Panc1 (cell line): ENCODE measurements at regions not wholly inside any gene's neighbourhood (a gene's known extent, or its start where the extent isn't known, plus 50 kb on each side); places are given as distances from the start of the nearest gene placed in this dataset.

ENCODE experiments used
- ATAC-seq: fragments of 200-7000 bp; cut with Tn5 transposase; 2 replicates; pipeline ENCODE4 v1.9.1; 2020; ENCODE audit warnings: mild to moderate bottlenecking, moderate library complexity
- BruUV-seq: library from RNA; stranded (reverse); fragments of 400-500 nt; replicated peaks from 2 replicates; lab custom pipeline; 2021; lab: Mats Ljungman, UMichigan
- CTCF ChIA-PET: fragments of 300-600 bp; sonication (Branson Sonifier 250); formaldehyde crosslinking; loops from one replicate; lab custom pipeline; 2022; ENCODE audit warnings: antibody characterized with exemption; lab: Charles Lee
- POLR2A ChIA-PET: fragments of 300-600 bp; sonication (Branson Sonifier 250); formaldehyde crosslinking; loops from one replicate; lab custom pipeline; 2022; ENCODE audit warnings: antibody characterized with exemption; lab: Charles Lee
- DNase-seq: peaks from one replicate; pipeline ENCODE4 v3.0.0-alpha.2; 2010; ENCODE audit warnings: low read depth, low spot score
- H3K27ac ChIP-seq: 2 replicates; pipeline ENCODE4 v1.5.1; 2011; ENCODE audit warnings: mild to moderate bottlenecking, low read length, inconsistent platforms
- H3K27me3 ChIP-seq: fragments of 200-500 bp; sonication (Bioruptor generic); 2 replicates; pipeline ENCODE4 v1.6.0; 2014; ENCODE audit warnings: low read length, inconsistent platforms; ENCODE audit not compliant: control insufficient read depth, insufficient read depth
- H3K36me3 ChIP-seq: fragments of 200-500 bp; sonication (Bioruptor generic); 2 replicates; pipeline ENCODE4 v1.5.1; 2014; ENCODE audit warnings: inconsistent platforms, mild to moderate bottlenecking, low read length, moderate library complexity; ENCODE audit not compliant: control insufficient read depth, insufficient read depth
- H3K4me1 ChIP-seq: 2 replicates; pipeline ENCODE4 v1.5.1; 2011; ENCODE audit warnings: inconsistent platforms, mild to moderate bottlenecking, low read length, moderate library complexity; ENCODE audit not compliant: control insufficient read depth, insufficient read depth
- H3K4me3 ChIP-seq, 2 experiments: 2 replicates each; pipeline ENCODE4 v1.5.1; 2011 to 2012; ENCODE audit warnings: low read depth in 2 of 2, low read length in 2 of 2, mild to moderate bottlenecking in 2 of 2, inconsistent platforms in 1 of 2, moderate library complexity in 1 of 2
- H3K9me3 ChIP-seq: fragments of 200-500 bp; sonication (Bioruptor generic); 2 replicates; pipeline ENCODE4 v1.5.1; 2014; ENCODE audit warnings: low read depth, mild to moderate bottlenecking, inconsistent platforms, low read length, moderate library complexity; ENCODE audit not compliant: control insufficient read depth, insufficient read depth
- POLR2AphosphoS5 ChIP-seq: IDR thresholded peaks from 2 replicates; pipeline ENCODE4 v1.6.1; 2012; ENCODE audit warnings: mild to moderate bottlenecking, low read depth, low read length, moderate library complexity
- SIN3A ChIP-seq: IDR thresholded peaks from 2 replicates; pipeline ENCODE4 v1.6.1; 2012; ENCODE audit warnings: low read depth, mild to moderate bottlenecking, low read length, moderate library complexity, borderline replicate concordance; ENCODE audit not compliant: insufficient read depth
- TCF7L2 ChIP-seq: IDR thresholded peaks from 2 replicates; pipeline ENCODE4 v1.6.1; 2011; ENCODE audit warnings: mild to moderate bottlenecking, low read depth, low read length, inconsistent platforms
- in situ Hi-C: cut with HindIII; loops from 2 replicates; pipeline ENCODE4 v1.10.0; 2016; ENCODE audit warnings: low sequenced_read_pairs, low pct_unique_long_range_greater_than_20kb
- intact Hi-C: fragments of 100-400 bp; cut with micrococcal nuclease; formaldehyde crosslinking; loops from one replicate; pipeline ENCODE4 v1.10.0; 2022; ENCODE audit not compliant: unreplicated experiment
- TF ChIP-seq, protein P1 (sequence below), 2 experiments: IDR thresholded peaks; 2 replicates each; pipeline ENCODE4 v1.6.1; 2011 to 2012; ENCODE audit warnings: low read depth in 2 of 2, control low read depth in 1 of 2, low read length in 1 of 2, mild to moderate bottlenecking in 1 of 2, moderate library complexity in 1 of 2; ENCODE audit not compliant: insufficient read depth in 1 of 2
- TF ChIP-seq, protein P2 (sequence below): fragments of 450-650 bp; IDR thresholded peaks from 2 replicates; pipeline ENCODE4 v1.5.1; 2017; ENCODE audit warnings: mild to moderate bottlenecking

DNA sequence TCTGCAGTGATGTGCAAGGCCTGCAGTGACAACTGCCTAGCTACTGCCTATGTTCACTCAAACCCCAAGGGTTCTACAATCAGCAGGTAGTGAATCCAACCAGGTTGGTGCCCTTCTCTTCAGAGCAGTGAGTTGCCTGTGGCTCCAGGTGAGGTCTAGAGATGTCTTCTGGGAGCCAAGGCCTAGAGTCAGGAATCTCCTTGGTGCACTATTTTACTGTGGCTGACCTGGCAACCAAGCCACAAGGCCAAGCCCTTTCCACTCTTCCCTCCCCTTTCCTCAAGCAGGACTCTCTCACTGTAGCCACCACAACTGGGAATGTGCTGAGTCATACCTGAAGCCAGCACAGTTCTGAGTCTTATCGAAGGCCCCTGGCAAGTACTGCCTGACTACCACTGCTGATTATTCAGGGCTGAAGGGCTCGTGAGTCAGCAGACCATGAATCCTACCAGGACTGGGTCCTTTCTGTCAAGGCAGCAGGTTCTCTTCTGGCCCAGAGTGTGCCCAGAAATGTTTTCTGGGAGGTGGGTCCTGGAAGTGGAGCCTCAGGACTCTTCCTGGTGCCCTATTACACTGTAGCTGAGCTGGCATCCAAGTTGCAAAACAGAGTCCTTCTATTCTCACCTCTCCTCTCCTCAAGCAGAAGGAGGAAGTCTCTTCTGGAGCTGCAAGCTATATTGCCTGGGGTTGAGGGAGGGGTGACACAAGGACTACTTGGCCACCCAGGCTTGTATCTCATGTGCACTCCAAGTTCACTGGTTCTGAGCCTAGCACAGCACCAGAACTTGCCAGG lies 111.6 kb downstream of the BTC start:
- Histone ChIP-seq H3K27ac (no peak overlapping the region), H3K9me3 (no peaks in the 10 kb centered on the region), H3K4me3 (no peak overlapping the region), H3K27me3 (no peaks in the 10 kb centered on the region), H3K36me3 (no peaks in the 10 kb centered on the region), H3K4me1 (no peaks in the 10 kb centered on the region)
- no TSS peak for BruUV-seq
- no peak for DNase-seq
- intact Hi-C loops (no loop called here), in situ Hi-C loops (no loop called here)
- TF ChIP-seq POLR2AphosphoS5 (no peak), TCF7L2 (no peak), SIN3A (no peak)
- TF ChIP-seq, protein P1, sequence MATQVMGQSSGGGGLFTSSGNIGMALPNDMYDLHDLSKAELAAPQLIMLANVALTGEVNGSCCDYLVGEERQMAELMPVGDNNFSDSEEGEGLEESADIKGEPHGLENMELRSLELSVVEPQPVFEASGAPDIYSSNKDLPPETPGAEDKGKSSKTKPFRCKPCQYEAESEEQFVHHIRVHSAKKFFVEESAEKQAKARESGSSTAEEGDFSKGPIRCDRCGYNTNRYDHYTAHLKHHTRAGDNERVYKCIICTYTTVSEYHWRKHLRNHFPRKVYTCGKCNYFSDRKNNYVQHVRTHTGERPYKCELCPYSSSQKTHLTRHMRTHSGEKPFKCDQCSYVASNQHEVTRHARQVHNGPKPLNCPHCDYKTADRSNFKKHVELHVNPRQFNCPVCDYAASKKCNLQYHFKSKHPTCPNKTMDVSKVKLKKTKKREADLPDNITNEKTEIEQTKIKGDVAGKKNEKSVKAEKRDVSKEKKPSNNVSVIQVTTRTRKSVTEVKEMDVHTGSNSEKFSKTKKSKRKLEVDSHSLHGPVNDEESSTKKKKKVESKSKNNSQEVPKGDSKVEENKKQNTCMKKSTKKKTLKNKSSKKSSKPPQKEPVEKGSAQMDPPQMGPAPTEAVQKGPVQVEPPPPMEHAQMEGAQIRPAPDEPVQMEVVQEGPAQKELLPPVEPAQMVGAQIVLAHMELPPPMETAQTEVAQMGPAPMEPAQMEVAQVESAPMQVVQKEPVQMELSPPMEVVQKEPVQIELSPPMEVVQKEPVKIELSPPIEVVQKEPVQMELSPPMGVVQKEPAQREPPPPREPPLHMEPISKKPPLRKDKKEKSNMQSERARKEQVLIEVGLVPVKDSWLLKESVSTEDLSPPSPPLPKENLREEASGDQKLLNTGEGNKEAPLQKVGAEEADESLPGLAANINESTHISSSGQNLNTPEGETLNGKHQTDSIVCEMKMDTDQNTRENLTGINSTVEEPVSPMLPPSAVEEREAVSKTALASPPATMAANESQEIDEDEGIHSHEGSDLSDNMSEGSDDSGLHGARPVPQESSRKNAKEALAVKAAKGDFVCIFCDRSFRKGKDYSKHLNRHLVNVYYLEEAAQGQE (IDR thresholded peaks at IDR 0.05; ENCODE audit: insufficient read depth in 1 of 2, low read depth in 2 of 2, low read length in 1 of 2): no peak
- TF ChIP-seq, protein P2, sequence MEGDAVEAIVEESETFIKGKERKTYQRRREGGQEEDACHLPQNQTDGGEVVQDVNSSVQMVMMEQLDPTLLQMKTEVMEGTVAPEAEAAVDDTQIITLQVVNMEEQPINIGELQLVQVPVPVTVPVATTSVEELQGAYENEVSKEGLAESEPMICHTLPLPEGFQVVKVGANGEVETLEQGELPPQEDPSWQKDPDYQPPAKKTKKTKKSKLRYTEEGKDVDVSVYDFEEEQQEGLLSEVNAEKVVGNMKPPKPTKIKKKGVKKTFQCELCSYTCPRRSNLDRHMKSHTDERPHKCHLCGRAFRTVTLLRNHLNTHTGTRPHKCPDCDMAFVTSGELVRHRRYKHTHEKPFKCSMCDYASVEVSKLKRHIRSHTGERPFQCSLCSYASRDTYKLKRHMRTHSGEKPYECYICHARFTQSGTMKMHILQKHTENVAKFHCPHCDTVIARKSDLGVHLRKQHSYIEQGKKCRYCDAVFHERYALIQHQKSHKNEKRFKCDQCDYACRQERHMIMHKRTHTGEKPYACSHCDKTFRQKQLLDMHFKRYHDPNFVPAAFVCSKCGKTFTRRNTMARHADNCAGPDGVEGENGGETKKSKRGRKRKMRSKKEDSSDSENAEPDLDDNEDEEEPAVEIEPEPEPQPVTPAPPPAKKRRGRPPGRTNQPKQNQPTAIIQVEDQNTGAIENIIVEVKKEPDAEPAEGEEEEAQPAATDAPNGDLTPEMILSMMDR: no peak
- ChIA-PET CTCF (no interaction called here), POLR2A (no interaction called here)
- peak; percentile 66; the same call in 1 of the 2 replicates for ATAC-seq

DNA sequence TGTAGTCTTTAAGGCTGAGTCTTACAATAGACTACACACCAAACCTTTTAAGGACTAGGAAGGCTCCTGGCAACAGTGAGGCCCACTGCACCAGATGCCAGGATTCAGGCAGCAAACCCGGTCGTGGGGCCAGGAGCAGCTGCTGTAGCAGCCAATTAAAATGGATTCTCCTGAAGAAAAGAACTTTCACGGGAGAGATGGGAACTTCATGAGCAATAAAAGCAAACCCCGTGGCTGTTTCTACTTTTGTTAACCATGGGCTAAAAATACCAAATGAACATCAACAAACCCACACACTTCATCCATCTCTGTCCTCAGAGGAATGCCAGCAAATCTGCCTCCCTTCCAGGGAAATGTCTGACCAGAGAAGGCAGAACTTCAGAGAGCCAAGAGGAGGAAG lies 101.4 kb downstream of the BTC start:
- Histone ChIP-seq H3K4me3 (no peak overlapping the region), H3K4me1 (no peaks in the 10 kb centered on the region), H3K27ac (no peak overlapping the region), H3K9me3 (no peaks in the 10 kb centered on the region), H3K36me3 (no peaks in the 10 kb centered on the region), H3K27me3 (no peaks in the 10 kb centered on the region)
- CTCF ChIA-PET: no interaction called here
- ATAC-seq (no peak), DNase-seq (no peak)
- POLR2A ChIA-PET: no interaction called here
- intact Hi-C loops: no loop called here
- no TSS peak for BruUV-seq
- in situ Hi-C loops: no loop called here
- TF ChIP-seq SIN3A (no peak), POLR2AphosphoS5 (no peak), TCF7L2 (no peak)
- TF ChIP-seq, protein P2: no peak
- TF ChIP-seq, protein P1 (IDR thresholded peaks at IDR 0.05; ENCODE audit: insufficient read depth in 1 of 2, low read depth in 2 of 2, low read length in 1 of 2): no peak
